SK-N-MC (cell line): ENCODE measurements at regions not wholly inside any gene's neighbourhood (a gene's known extent, or its start where the extent isn't known, plus 50 kb on each side); places are given as distances from the start of the nearest gene placed in this dataset.

ENCODE experiments used
- DNase-seq: peaks from one replicate; pipeline ENCODE4 v3.0.0-alpha.2; 2011; ENCODE audit warnings: low read depth, low spot score
- H3K27ac ChIP-seq: fragments of 200-600 bp; sonication (generic); 2 replicates; pipeline ENCODE4 v1.5.1; 2016; ENCODE audit warnings: mixed run types
- H3K36me3 ChIP-seq: fragments of 200-600 bp; sonication (generic); 2 replicates; pipeline ENCODE4 v1.6.1; 2017; ENCODE audit warnings: antibody characterized with exemption, low read length, mixed read lengths; ENCODE audit not compliant: insufficient read depth
- H3K4me3 ChIP-seq: fragments of 200-600 bp; sonication (generic); 2 replicates; pipeline ENCODE4 v1.5.1; 2016
- H3K9ac ChIP-seq: fragments of 200-600 bp; sonication (generic); 2 replicates; pipeline ENCODE4 v1.8.0; 2017; ENCODE audit warnings: mixed run types, mixed read lengths; ENCODE audit not compliant: insufficient read length
- H3K9me3 ChIP-seq: fragments of 200-600 bp; sonication (generic); 2 replicates; pipeline ENCODE4 v1.6.1; 2017; ENCODE audit warnings: low read depth, mild to moderate bottlenecking, antibody characterized with exemption, low read length, moderate library complexity, mixed read lengths
- EZH2 ChIP-seq: fragments of 200-600 bp; sonication (generic); IDR thresholded peaks from one replicate; pipeline ENCODE4 v1.6.1; 2017; ENCODE audit warnings: antibody characterized with exemption
- FOXP2 ChIP-seq: optimal IDR thresholded peaks from 2 replicates; pipeline ENCODE3; 2011; ENCODE audit warnings: mild to moderate bottlenecking, moderate library complexity; ENCODE audit not compliant: insufficient read depth; ENCODE audit errors: extremely low read length, control extremely low read depth
- POLR2AphosphoS5 ChIP-seq: IDR thresholded peaks from 2 replicates; pipeline ENCODE4 v1.6.1; 2012; ENCODE audit warnings: mild to moderate bottlenecking, low read depth, low read length, borderline replicate concordance

- TF ChIP-seq FOXP2 (no peak), POLR2AphosphoS5 (no peak), EZH2 (no peak)
- H3K27ac ChIP-seq, result no peak overlapping the region
Observed at GRCh38 chr5:126182971-126183695, 240.1 kb upstream of the GRAMD2B start.

DNA sequence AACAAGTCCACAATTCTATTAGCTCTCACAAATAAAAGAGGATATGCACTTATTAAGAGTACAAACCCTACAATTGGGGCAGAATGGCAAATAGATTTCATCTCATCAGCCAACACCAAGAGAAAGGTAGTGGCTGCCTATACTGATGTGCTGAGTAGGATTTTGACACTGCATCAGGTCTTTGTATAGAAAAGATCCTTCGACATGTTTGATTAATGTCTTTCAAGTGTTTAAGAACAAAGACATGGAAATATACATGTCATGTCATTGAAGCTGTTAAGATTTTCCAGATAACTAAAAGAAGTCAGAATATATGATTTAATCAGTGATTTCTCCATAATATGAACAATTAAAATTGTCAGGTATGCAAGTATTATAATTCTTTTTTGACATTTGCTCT lies 238.7 kb upstream of the GRAMD2B start:
- H3K9ac ChIP-seq, result no peak overlapping the region
- H3K4me3 ChIP-seq, result no peak overlapping the region
- DNase-seq, result no peak
- H3K27ac ChIP-seq, result no peak overlapping the region
- no peaks in the 10 kb centered on the region for H3K36me3 ChIP-seq
- no peaks in the 10 kb centered on the region for H3K9me3 ChIP-seq
- no peak for TF ChIP-seq POLR2AphosphoS5
- no peak for TF ChIP-seq EZH2
- TF ChIP-seq FOXP2, result no peak

More at GRCh38 chr5:126182971-126183695, 240.1 kb upstream of the GRAMD2B start:
- H3K9me3 ChIP-seq, result no peaks in the 10 kb centered on the region
- H3K36me3 ChIP-seq, result no peaks in the 10 kb centered on the region
- DNase-seq, result no peak
- no peak overlapping the region for H3K9ac ChIP-seq
- H3K4me3 ChIP-seq, result no peak overlapping the region

- Histone ChIP-seq H3K4me3 (no peak overlapping the region), H3K9me3 (no peaks in the 10 kb centered on the region), H3K9ac (no peak overlapping the region), H3K36me3 (no peaks in the 10 kb centered on the region), H3K27ac (no peak overlapping the region)
- no peak for TF ChIP-seq FOXP2
- TF ChIP-seq EZH2, result no peak
- no peak for TF ChIP-seq POLR2AphosphoS5
- no peak for DNase-seq
Observed at GRCh38 chr5:126186210-126186609, 237.0 kb upstream of the GRAMD2B start.

- no peak overlapping the region for H3K27ac ChIP-seq
- TF ChIP-seq FOXP2 (no peak), EZH2 (no peak), POLR2AphosphoS5 (no peak)
- H3K9me3 ChIP-seq, result no peaks in the 10 kb centered on the region
- no peaks in the 10 kb centered on the region for H3K36me3 ChIP-seq
- H3K4me3 ChIP-seq, result no peak overlapping the region
- H3K9ac ChIP-seq, result no peak overlapping the region
- DNase-seq, result no peak
Observed at GRCh38 chr5:126188804-126189203, 234.4 kb upstream of the GRAMD2B start.

DNA sequence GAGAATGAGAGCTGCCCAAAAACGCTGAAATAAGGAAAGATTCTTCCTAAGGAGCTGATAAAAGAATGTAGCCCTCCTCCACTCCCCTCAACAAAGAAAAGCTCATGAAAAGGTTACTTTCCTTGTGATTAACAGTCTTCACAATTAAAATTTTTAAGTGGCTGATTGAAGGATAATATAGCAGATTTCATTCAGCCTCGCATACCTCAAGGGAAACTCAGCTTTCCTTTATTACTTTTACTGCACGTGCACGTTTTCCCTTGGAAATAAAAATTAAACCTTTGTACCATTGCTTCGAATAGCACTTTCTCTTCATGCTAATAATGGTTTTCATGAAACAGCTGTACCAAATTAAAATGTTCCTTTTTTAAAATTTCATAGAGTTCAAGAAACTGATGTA lies 234.0 kb upstream of the GRAMD2B start:
- Histone ChIP-seq H3K36me3 (no peaks in the 10 kb centered on the region), H3K27ac (no peak overlapping the region), H3K9ac (no peak overlapping the region), H3K4me3 (no peak overlapping the region), H3K9me3 (no peaks in the 10 kb centered on the region)
- TF ChIP-seq FOXP2, result no peak
- TF ChIP-seq EZH2, result no peak
- no peak for TF ChIP-seq POLR2AphosphoS5
- no peak for DNase-seq

- Histone ChIP-seq H3K36me3 (no peaks in the 10 kb centered on the region), H3K4me3 (no peak overlapping the region), H3K27ac (no peak overlapping the region), H3K9me3 (no peaks in the 10 kb centered on the region), H3K9ac (no peak overlapping the region)
- TF ChIP-seq FOXP2 (no peak), POLR2AphosphoS5 (no peak), EZH2 (no peak)
- DNase-seq, result no peak
Observed at GRCh38 chr5:126189862-126190261, 233.3 kb upstream of the GRAMD2B start.

GRCh38 chr5:126192226-126192625 lies 231.0 kb upstream of the GRAMD2B start:
- H3K9me3 ChIP-seq, result no peaks in the 10 kb centered on the region
- no peak for TF ChIP-seq EZH2
- TF ChIP-seq POLR2AphosphoS5, result no peak
- TF ChIP-seq FOXP2, result no peak
- no peak for DNase-seq
- H3K36me3 ChIP-seq, result no peaks in the 10 kb centered on the region
- no peak overlapping the region for H3K9ac ChIP-seq
- H3K4me3 ChIP-seq, result no peak overlapping the region
- no peak overlapping the region for H3K27ac ChIP-seq

DNA sequence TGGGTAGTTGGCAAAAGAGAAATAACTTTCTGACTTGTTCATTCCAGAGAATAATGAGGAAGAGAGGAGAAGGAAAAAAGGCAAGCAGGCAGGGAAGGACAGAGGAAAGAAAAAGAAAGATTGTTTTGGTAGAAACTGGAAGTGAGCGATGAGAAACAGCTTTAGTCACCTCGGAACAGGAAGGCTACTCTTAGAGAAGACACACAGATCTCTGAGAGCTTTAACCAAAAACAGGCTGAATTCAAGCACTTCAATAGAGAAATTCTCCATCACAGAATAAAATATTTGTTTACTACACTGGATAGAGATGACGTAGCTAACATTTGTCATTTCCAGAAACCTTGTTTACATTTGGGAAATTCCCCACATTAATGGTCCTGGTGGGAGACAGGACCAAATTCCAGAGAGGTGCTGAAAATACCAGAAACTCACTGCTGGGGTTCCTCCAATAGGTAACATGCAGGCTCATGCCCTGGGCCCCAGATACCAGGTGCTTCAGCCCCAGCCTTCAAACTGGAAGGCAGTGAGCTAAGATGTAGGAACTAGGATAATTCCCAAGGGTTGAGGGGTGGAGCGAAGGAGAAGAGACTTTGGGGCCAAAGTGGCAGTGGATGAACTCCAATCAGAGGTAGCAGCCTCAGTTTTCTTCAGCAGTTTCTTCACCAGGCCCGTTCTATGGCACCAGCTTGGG lies 227.7 kb upstream of the GRAMD2B start:
- Histone ChIP-seq H3K9me3 (no peaks in the 10 kb centered on the region), H3K36me3 (no peaks in the 10 kb centered on the region), H3K4me3 (no peak overlapping the region), H3K9ac (no peak overlapping the region), H3K27ac (no peak overlapping the region)
- DNase-seq, result no peak
- TF ChIP-seq FOXP2 (no peak), POLR2AphosphoS5 (no peak), EZH2 (no peak)

GRCh38 chr5:126198531-126198930 lies 224.7 kb upstream of the GRAMD2B start:
- no peak for TF ChIP-seq EZH2
- TF ChIP-seq POLR2AphosphoS5, result no peak
- no peak for TF ChIP-seq FOXP2
- DNase-seq, result no peak
- no peak overlapping the region for H3K27ac ChIP-seq

More at GRCh38 chr5:126198531-126198930, 224.7 kb upstream of the GRAMD2B start:
- no peak overlapping the region for H3K9ac ChIP-seq
- no peaks in the 10 kb centered on the region for H3K9me3 ChIP-seq
- no peak overlapping the region for H3K4me3 ChIP-seq
- no peaks in the 10 kb centered on the region for H3K36me3 ChIP-seq
